ENCODE measurements at regions not wholly inside any gene's neighbourhood (a gene's known extent, or its start where the extent isn't known, plus 50 kb on each side); places are given as distances from the start of the nearest gene placed in this dataset.

DNA sequence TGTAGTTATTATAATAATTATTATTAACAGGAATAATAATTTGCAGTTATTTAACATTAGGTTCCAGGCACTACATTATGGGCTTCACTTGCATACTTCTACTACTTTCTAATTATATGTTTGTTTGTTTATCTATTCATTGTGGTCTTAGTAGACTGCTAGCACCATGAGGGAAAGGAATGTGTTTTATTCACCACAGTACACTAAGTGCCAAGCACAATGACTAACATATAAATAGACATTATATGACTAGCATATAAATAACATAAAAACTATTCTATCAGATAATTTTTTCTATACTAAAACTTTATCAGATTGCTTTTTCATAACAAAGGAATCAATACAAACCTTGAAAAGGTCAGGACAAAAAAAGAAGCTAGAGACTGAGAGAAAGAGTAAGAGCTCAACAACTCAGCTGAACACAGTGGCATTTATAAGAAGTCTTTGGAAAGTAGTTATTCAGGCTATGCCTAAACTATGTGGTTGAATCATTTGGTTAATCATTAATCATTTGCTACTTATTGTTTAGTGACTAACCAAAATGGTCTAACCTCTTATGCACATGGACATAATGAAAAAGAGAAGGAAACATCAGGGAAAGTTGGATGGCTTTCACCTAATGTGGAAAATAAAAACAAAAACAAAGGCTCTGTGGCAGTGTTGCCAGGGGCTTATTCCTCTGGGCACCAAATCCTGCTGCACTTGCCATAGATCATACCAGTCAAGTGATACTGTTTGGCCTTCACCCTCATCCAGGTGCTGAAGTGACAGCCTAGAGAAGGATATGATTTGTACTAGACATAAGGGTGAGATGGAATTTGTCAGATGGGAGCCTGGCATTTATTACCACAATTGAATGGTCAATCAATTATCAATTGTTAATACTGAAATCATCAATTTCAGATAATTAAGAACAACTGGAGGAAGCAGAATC is 174.9 kb downstream of the ETAA1 start:
- in situ Hi-C loops (cut with MboI; ENCODE audit: low pct_unique_long_range_greater_than_20kb, low sequenced_read_pairs, unreplicated experiment), result no loop called here
- TF ChIP-seq, protein P1, sequence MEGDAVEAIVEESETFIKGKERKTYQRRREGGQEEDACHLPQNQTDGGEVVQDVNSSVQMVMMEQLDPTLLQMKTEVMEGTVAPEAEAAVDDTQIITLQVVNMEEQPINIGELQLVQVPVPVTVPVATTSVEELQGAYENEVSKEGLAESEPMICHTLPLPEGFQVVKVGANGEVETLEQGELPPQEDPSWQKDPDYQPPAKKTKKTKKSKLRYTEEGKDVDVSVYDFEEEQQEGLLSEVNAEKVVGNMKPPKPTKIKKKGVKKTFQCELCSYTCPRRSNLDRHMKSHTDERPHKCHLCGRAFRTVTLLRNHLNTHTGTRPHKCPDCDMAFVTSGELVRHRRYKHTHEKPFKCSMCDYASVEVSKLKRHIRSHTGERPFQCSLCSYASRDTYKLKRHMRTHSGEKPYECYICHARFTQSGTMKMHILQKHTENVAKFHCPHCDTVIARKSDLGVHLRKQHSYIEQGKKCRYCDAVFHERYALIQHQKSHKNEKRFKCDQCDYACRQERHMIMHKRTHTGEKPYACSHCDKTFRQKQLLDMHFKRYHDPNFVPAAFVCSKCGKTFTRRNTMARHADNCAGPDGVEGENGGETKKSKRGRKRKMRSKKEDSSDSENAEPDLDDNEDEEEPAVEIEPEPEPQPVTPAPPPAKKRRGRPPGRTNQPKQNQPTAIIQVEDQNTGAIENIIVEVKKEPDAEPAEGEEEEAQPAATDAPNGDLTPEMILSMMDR (IDR thresholded peaks at IDR 0.05; ENCODE audit: extremely low read depth, insufficient read depth, missing control alignments), result no peak
- no peak for DNase-seq (ENCODE audit: low spot score)

- DNase-seq (ENCODE audit: low spot score), result no peak
- in situ Hi-C loops (cut with MboI; ENCODE audit: low pct_unique_long_range_greater_than_20kb, low sequenced_read_pairs, unreplicated experiment), result no loop called here
- TF ChIP-seq, protein P1 (IDR thresholded peaks at IDR 0.05; ENCODE audit: extremely low read depth, insufficient read depth, missing control alignments), result no peak
These were observed 175.7 kb downstream of the ETAA1 start for GRCh38 chr2:67572721-67573435.

DNA sequence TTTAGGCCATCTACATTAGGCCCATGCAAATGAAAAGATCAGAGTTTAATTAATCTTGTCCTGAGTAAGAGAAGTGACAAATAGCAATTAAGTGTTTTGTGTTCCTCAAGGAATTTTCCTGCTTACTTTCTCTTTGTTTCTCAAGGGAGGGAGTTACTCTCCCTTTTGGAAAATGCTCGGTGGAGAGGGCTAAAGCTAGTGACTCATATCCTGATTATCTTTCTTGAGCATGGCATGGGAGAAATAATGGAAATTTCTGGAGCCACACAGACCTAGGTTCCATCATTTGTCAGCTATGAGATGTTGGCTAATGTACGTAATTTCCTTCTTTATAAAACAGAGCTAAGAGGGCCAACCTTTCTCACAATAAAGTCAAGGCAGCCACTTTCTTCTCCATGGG is 177.1 kb downstream of the ETAA1 start:
- TF ChIP-seq, protein P1 (IDR thresholded peaks at IDR 0.05; ENCODE audit: extremely low read depth, insufficient read depth, missing control alignments), result no peak
- no peak for DNase-seq (ENCODE audit: low spot score)
- in situ Hi-C loops (cut with MboI; ENCODE audit: low pct_unique_long_range_greater_than_20kb, low sequenced_read_pairs, unreplicated experiment), result no loop called here

DNA sequence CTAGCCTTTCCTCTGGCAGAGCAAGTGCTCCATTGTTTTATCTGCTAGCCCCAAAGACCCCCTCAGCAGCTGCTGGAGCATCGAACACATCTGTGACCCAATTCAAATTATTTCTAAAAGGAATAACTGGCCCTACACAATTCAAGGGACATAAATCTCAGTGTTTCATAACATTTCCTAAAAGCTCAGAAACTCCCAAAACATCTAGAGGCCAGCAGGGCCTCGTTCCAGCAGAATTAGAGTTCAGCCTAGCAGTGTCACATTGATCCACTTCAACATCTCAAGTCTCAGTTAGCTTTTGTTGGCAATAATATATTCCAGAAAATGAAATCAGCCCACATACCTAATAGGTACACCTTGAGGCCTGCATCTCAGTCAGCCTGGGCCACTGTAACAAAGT is 179.1 kb downstream of the ETAA1 start:
- TF ChIP-seq, protein P1 (IDR thresholded peaks at IDR 0.05; ENCODE audit: extremely low read depth, insufficient read depth, missing control alignments), result no peak
- in situ Hi-C loops (cut with MboI; ENCODE audit: low pct_unique_long_range_greater_than_20kb, low sequenced_read_pairs, unreplicated experiment), result no loop called here
- no peak for DNase-seq (ENCODE audit: low spot score)

DNA sequence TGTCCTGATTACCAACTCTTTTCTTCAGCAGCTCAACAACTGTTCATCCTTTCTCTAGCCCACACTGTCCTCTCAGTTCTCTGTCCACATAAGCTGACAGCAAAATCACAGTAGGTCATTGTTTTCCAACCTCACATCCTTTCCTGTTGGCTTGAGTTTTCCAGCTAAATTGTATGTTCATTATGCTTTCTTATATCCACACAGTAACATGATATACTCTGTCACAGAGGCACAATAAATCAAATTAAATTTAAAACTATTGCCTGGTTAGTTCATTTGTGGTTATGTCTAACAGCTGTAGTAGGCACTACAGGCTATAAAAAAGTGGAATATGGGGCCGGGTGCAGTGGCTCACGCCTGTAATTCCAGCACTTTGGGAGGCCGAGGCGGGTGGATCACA is 179.9 kb downstream of the ETAA1 start:
- in situ Hi-C loops (cut with MboI; ENCODE audit: low pct_unique_long_range_greater_than_20kb, low sequenced_read_pairs, unreplicated experiment), result no loop called here
- no peak for DNase-seq (ENCODE audit: low spot score)
- TF ChIP-seq, protein P1 (IDR thresholded peaks at IDR 0.05; ENCODE audit: extremely low read depth, insufficient read depth, missing control alignments), result no peak

DNA sequence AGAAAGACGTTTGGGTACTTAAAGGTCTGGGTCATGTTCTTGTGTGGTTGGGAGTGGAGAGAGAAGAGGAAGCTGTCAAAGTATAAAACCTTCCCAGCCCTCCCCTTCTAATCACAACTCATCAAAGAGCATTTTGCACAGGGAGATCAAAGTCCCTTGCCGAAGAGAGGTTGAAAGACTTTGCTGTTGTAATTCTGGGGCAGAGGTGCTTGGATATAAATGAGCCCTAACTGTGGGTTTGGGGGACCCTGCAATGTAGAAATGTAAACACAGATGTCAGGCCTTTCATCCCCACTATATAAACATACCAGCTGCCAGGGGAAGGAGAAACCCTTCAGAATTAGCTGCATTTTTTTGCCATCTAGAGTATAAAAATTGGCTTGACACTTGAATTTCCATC is 182.1 kb downstream of the ETAA1 start:
- no peak for DNase-seq (ENCODE audit: low spot score)
- TF ChIP-seq, protein P1 (IDR thresholded peaks at IDR 0.05; ENCODE audit: extremely low read depth, insufficient read depth, missing control alignments), result no peak
- in situ Hi-C loops (cut with MboI; ENCODE audit: low pct_unique_long_range_greater_than_20kb, low sequenced_read_pairs, unreplicated experiment), result no loop called here
